ENCODE measurements at regions not wholly inside any gene's neighbourhood (a gene's known extent, or its start where the extent isn't known, plus 50 kb on each side); places are given as distances from the start of the nearest gene placed in this dataset.

DNA sequence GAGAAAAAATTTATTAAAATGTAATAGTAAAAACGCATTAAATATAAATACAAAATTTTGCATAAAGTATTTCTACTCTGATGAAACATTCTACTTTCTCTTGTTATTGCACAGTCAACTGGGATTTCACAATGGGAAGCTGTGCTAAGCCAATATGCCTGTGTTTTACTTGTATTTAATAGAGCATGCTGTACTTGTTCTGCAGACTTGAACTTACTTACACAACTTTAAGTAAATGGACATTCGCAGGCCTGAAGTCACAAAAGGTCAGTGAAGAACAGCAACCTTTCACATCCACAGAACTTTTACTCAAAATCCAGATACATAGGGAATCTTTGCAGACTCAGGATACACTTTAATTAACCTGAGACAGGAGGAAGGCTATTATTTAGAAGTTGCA is 409.5 kb downstream of the BTBD3 start:
- TF ChIP-seq, protein P1, sequence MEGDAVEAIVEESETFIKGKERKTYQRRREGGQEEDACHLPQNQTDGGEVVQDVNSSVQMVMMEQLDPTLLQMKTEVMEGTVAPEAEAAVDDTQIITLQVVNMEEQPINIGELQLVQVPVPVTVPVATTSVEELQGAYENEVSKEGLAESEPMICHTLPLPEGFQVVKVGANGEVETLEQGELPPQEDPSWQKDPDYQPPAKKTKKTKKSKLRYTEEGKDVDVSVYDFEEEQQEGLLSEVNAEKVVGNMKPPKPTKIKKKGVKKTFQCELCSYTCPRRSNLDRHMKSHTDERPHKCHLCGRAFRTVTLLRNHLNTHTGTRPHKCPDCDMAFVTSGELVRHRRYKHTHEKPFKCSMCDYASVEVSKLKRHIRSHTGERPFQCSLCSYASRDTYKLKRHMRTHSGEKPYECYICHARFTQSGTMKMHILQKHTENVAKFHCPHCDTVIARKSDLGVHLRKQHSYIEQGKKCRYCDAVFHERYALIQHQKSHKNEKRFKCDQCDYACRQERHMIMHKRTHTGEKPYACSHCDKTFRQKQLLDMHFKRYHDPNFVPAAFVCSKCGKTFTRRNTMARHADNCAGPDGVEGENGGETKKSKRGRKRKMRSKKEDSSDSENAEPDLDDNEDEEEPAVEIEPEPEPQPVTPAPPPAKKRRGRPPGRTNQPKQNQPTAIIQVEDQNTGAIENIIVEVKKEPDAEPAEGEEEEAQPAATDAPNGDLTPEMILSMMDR (IDR thresholded peaks at IDR 0.05) = no peak
- no peak for TF ChIP-seq POLR2A (IDR thresholded peaks at IDR 0.05)
